ENCODE measurements at regions not wholly inside any gene's neighbourhood (a gene's known extent, or its start where the extent isn't known, plus 50 kb on each side); places are given as distances from the start of the nearest gene placed in this dataset.

DNA sequence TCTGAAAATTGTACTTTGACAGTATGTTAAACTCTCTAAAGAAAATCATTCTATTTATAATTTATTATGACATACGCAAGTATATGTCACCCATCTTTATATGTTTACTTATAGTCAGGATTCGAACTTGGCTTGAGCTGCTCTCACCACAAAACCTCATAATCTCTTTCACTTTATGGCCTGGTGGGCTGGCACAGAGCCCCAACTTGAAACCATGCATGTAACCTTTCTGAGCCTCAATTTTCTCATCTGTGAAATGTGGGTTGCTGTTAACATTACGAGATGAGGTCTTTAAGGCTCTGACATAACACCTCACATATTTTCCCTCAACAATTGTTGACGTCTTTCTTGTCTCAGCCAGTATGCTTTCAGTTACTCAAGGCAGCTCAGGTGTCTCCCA is 69.4 kb upstream of the PFN2 start:
- 0 out of 2 replicates have a peak, but pooled peaks cover 2% of the 10 kb centered on the region for H3K36me3 ChIP-seq (ENCODE audit: low read depth, low read length)
- ATAC-seq (no peak), DNase-seq (no peak)
- no peak overlapping the region for H2AFZ ChIP-seq (ENCODE audit: low read length)
- H3K79me2 ChIP-seq (ENCODE audit: low read length): no peaks in the 10 kb centered on the region
- intact Hi-C loops (cut with micrococcal nuclease): no loop called here
- H4K20me1 ChIP-seq (ENCODE audit: low read length): no peaks in the 10 kb centered on the region
- H3K9me2 ChIP-seq (replicated peaks; ENCODE audit: low read length): no peaks in the 10 kb centered on the region
- H3K4me2 ChIP-seq (ENCODE audit: low read length): no peak overlapping the region
- no peaks in the 10 kb centered on the region for H3F3A ChIP-seq (ENCODE audit: low read length, unreplicated experiment)
- H3K27ac ChIP-seq (ENCODE audit: low read length): no peak overlapping the region
- H3K4me1 ChIP-seq (ENCODE audit: insufficient read depth, low read length): no peaks in the 10 kb centered on the region
- no peak overlapping the region for H3K9ac ChIP-seq (ENCODE audit: low read length)
- POLR2A ChIA-PET (ENCODE audit: unreplicated experiment): no interaction called here
- no peak overlapping the region for H3K4me3 ChIP-seq (ENCODE audit: low read length)
- no peaks in the 10 kb centered on the region for H3K27me3 ChIP-seq (ENCODE audit: low read length)
- no TSS peak for BruUV-seq (replicated peaks)
- CTCF ChIA-PET: no interaction called here
- TF ChIP-seq EZH2 (IDR thresholded peaks at IDR 0.05; ENCODE audit: low read length, unreplicated experiment): no peak
- TF ChIP-seq, protein P1, sequence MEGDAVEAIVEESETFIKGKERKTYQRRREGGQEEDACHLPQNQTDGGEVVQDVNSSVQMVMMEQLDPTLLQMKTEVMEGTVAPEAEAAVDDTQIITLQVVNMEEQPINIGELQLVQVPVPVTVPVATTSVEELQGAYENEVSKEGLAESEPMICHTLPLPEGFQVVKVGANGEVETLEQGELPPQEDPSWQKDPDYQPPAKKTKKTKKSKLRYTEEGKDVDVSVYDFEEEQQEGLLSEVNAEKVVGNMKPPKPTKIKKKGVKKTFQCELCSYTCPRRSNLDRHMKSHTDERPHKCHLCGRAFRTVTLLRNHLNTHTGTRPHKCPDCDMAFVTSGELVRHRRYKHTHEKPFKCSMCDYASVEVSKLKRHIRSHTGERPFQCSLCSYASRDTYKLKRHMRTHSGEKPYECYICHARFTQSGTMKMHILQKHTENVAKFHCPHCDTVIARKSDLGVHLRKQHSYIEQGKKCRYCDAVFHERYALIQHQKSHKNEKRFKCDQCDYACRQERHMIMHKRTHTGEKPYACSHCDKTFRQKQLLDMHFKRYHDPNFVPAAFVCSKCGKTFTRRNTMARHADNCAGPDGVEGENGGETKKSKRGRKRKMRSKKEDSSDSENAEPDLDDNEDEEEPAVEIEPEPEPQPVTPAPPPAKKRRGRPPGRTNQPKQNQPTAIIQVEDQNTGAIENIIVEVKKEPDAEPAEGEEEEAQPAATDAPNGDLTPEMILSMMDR (conservative IDR thresholded peaks at IDR 0.05; ENCODE audit: low read depth, low read length): no peak
- peaks cover 7% of the 10 kb centered on the region for H3K9me3 ChIP-seq (ENCODE audit: low read length)

DNA sequence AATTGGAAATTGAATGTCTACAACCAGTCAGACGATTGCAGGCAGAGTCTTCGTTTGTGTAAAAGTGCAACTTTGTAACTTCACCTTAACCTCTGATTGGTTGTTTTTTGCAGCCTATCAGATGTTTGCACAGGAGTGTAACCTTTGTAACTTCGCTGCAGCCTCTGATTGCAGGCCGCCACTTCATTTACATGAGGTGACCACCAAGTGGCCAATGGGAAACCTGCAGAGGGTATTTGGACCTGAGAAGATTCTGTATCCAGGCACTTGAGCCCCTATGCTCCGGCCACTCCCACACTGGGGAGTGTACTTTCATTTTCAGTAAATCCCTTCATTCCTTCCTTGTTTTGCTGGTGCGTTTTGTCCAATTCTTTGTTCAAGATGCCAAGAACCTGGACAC is 68.1 kb upstream of the PFN2 start:
- Histone ChIP-seq H3K36me3 (ENCODE audit: low read depth, low read length) (0 out of 2 replicates have a peak, but pooled peaks cover 2% of the 10 kb centered on the region), H3K4me1 (ENCODE audit: insufficient read depth, low read length) (no peaks in the 10 kb centered on the region), H3K9me3 (ENCODE audit: low read length) (peaks cover 7% of the 10 kb centered on the region), H3K27ac (ENCODE audit: low read length) (no peak overlapping the region), H2AFZ (ENCODE audit: low read length) (no peak overlapping the region), H3K27me3 (ENCODE audit: low read length) (no peaks in the 10 kb centered on the region), H4K20me1 (ENCODE audit: low read length) (no peaks in the 10 kb centered on the region), H3K4me2 (ENCODE audit: low read length) (no peak overlapping the region), H3K9ac (ENCODE audit: low read length) (no peak overlapping the region), H3K79me2 (ENCODE audit: low read length) (no peaks in the 10 kb centered on the region), H3F3A (ENCODE audit: low read length, unreplicated experiment) (no peaks in the 10 kb centered on the region), H3K4me3 (ENCODE audit: low read length) (no peak overlapping the region), H3K9me2 (replicated peaks; ENCODE audit: low read length) (no peaks in the 10 kb centered on the region)
- ChIA-PET POLR2A (ENCODE audit: unreplicated experiment) (no interaction called here), CTCF (no interaction called here)
- intact Hi-C loops (cut with micrococcal nuclease): no loop called here
- ATAC-seq: no peak
- DNase-seq: no peak
- TF ChIP-seq EZH2phosphoT487 (IDR thresholded peaks at IDR 0.05; ENCODE audit: borderline replicate concordance, low read length) (no peak), EZH2 (IDR thresholded peaks at IDR 0.05; ENCODE audit: low read length, unreplicated experiment) (no peak)
- TF ChIP-seq, protein P1 (conservative IDR thresholded peaks at IDR 0.05; ENCODE audit: low read depth, low read length): no peak
- BruUV-seq (replicated peaks): no TSS peak

DNA sequence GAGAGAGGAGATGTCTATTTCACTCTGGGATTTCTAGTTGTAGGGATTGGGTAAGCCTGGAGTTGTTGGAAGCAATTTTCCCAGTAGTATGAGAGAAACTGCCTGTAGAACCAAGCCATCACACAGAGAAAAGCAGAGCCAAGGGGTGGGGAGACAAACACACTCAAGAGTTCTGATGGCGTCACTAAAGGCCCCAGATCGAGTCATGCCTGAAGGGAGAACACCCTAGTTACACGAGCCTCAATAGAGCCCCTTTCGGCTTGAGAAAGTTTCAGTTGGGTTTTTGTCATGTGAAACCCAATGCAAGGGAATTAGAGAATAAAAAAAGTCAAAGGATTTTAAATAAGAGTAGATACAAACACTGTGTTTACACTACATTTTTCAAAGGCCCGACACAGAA is 66.1 kb upstream of the PFN2 start:
- 0 out of 2 replicates have a peak, but pooled peaks cover 1% of the 10 kb centered on the region for H3K36me3 ChIP-seq (ENCODE audit: low read depth, low read length)
- H2AFZ ChIP-seq (ENCODE audit: low read length): no peak overlapping the region
- H3K9me3 ChIP-seq (ENCODE audit: low read length): peaks cover 2% of the 10 kb centered on the region; the same call in 1 of the 2 replicates
- no peaks in the 10 kb centered on the region for H3K79me2 ChIP-seq (ENCODE audit: low read length)
- no peaks in the 10 kb centered on the region for H3K27me3 ChIP-seq (ENCODE audit: low read length)
- intact Hi-C loops (cut with micrococcal nuclease): no loop called here
- no peaks in the 10 kb centered on the region for H4K20me1 ChIP-seq (ENCODE audit: low read length)
- no peak for TF ChIP-seq EZH2phosphoT487 (IDR thresholded peaks at IDR 0.05; ENCODE audit: borderline replicate concordance, low read length)
- TF ChIP-seq, protein P1 (conservative IDR thresholded peaks at IDR 0.05; ENCODE audit: low read depth, low read length): no peak
- no peak for TF ChIP-seq EZH2 (IDR thresholded peaks at IDR 0.05; ENCODE audit: low read length, unreplicated experiment)
- ATAC-seq (no peak), DNase-seq (no peak)
- CTCF ChIA-PET: no interaction called here
- no peaks in the 10 kb centered on the region for H3K9me2 ChIP-seq (replicated peaks; ENCODE audit: low read length)
- no peaks in the 10 kb centered on the region for H3K4me1 ChIP-seq (ENCODE audit: insufficient read depth, low read length)
- no peaks in the 10 kb centered on the region for H3F3A ChIP-seq (ENCODE audit: low read length, unreplicated experiment)
- BruUV-seq (replicated peaks): no TSS peak
- POLR2A ChIA-PET (ENCODE audit: unreplicated experiment): no interaction called here
- no peak overlapping the region for H3K27ac ChIP-seq (ENCODE audit: low read length)
- H3K9ac ChIP-seq (ENCODE audit: low read length): no peak overlapping the region
- H3K4me3 ChIP-seq (ENCODE audit: low read length): no peak overlapping the region
- H3K4me2 ChIP-seq (ENCODE audit: low read length): no peak overlapping the region
